DOHH2 (cell line): ENCODE measurements at regions not wholly inside any gene's neighbourhood (a gene's known extent, or its start where the extent isn't known, plus 50 kb on each side); places are given as distances from the start of the nearest gene placed in this dataset.

Experiments used
- H3F3A ChIP-seq: fragments of 200-600 bp; sonication (generic), shearing (Covaris generic); 2 replicates; pipeline ENCODE4 v1.6.0; 2016; ENCODE audit warnings: antibody characterized with exemption, mild to moderate bottlenecking; ENCODE audit not compliant: control insufficient read depth, insufficient read depth
- H3K27ac ChIP-seq: fragments of 200-600 bp; sonication (generic); 2 replicates; pipeline ENCODE4 v1.5.1; 2014; ENCODE audit warnings: low read depth, mild to moderate bottlenecking, low read length, moderate library complexity
- H3K27me3 ChIP-seq: fragments of 200-600 bp; sonication (generic); 2 replicates; pipeline ENCODE4 v1.6.1; 2014; ENCODE audit warnings: mild to moderate bottlenecking, low read length, mixed read lengths; ENCODE audit not compliant: control insufficient read depth
- H3K36me3 ChIP-seq: fragments of 200-600 bp; sonication (generic); 2 replicates; pipeline ENCODE4 v1.6.1; 2014; ENCODE audit warnings: mild to moderate bottlenecking, low read length, moderate library complexity, mixed read lengths; ENCODE audit not compliant: control insufficient read depth
- H3K4me1 ChIP-seq: fragments of 200-600 bp; sonication (generic); 2 replicates; pipeline ENCODE4 v1.6.1; 2014; ENCODE audit warnings: mild to moderate bottlenecking, low read length, mixed read lengths; ENCODE audit not compliant: control insufficient read depth
- H3K4me2 ChIP-seq: fragments of 200-600 bp; sonication (generic); 2 replicates; pipeline ENCODE4 v1.6.0; 2014; ENCODE audit warnings: mild to moderate bottlenecking, low read length, moderate library complexity
- H3K4me3 ChIP-seq: fragments of 200-600 bp; sonication (generic); 2 replicates; pipeline ENCODE4 v1.5.1; 2014; ENCODE audit warnings: mild to moderate bottlenecking, low read length, mixed read lengths
- H3K79me2 ChIP-seq: fragments of 200-600 bp; sonication (generic); 2 replicates; pipeline ENCODE4 v1.6.1; 2014; ENCODE audit warnings: mild to moderate bottlenecking, low read length, mixed read lengths; ENCODE audit not compliant: control insufficient read depth
- H3K9me2 ChIP-seq: fragments of 200-600 bp; sonication (generic); replicated peaks from 2 replicates; pipeline ENCODE4 v1.6.1; 2014; ENCODE audit warnings: mild to moderate bottlenecking, low read length, mixed read lengths; ENCODE audit not compliant: control insufficient read depth
- H3K9me3 ChIP-seq: fragments of 200-600 bp; sonication (generic); 2 replicates; pipeline ENCODE4 v1.6.1; 2014; ENCODE audit warnings: antibody characterized with exemption, low read length, mixed read lengths; ENCODE audit not compliant: control insufficient read depth, insufficient read depth
- H4K20me1 ChIP-seq: fragments of 200-600 bp; sonication (generic); 2 replicates; pipeline ENCODE4 v1.6.0; 2014; ENCODE audit warnings: low read depth, mild to moderate bottlenecking, antibody characterized with exemption, low read length, moderate library complexity; ENCODE audit not compliant: control insufficient read depth, insufficient read depth
- CTCF ChIP-seq: fragments of 200-600 bp; sonication (generic); IDR thresholded peaks from one replicate; pipeline ENCODE4 v1.5.1; 2014; ENCODE audit warnings: antibody characterized with exemption, mild to moderate bottlenecking, low read depth, low read length; ENCODE audit not compliant: poor library complexity, severe bottlenecking
- EZH2phosphoT487 ChIP-seq: fragments of 200-600 bp; sonication (generic); IDR thresholded peaks from 2 replicates; pipeline ENCODE4 v1.6.1; 2017; ENCODE audit warnings: borderline replicate concordance, mild to moderate bottlenecking, antibody characterized with exemption, low read length, moderate library complexity, mixed read lengths

- Histone ChIP-seq H3F3A (no peaks in the 10 kb centered on the region), H3K36me3 (no peaks in the 10 kb centered on the region), H3K4me2 (no peak overlapping the region), H3K4me1 (no peaks in the 10 kb centered on the region), H3K9me2 (no peaks in the 10 kb centered on the region), H3K27me3 (no peaks in the 10 kb centered on the region), H3K4me3 (no peak overlapping the region), H3K27ac (no peak overlapping the region), H3K79me2 (no peaks in the 10 kb centered on the region), H3K9me3 (no peaks in the 10 kb centered on the region), H4K20me1 (no peaks in the 10 kb centered on the region)
- TF ChIP-seq EZH2phosphoT487: no peak
- TF ChIP-seq CTCF: no peak
Measured at GRCh38 chr2:120988051-120988699, 252.5 kb downstream of the GLI2 start.

GRCh38 chr2:120988700-120989511, 253.2 kb downstream of the GLI2 start:
- no peaks in the 10 kb centered on the region for H3F3A ChIP-seq
- no peaks in the 10 kb centered on the region for H3K79me2 ChIP-seq
- TF ChIP-seq EZH2phosphoT487 (no peak), CTCF (no peak)
- no peaks in the 10 kb centered on the region for H3K36me3 ChIP-seq
- no peaks in the 10 kb centered on the region for H3K9me3 ChIP-seq
- no peaks in the 10 kb centered on the region for H3K9me2 ChIP-seq
- H3K4me3 ChIP-seq: no peak overlapping the region
- H4K20me1 ChIP-seq: no peaks in the 10 kb centered on the region
- H3K4me1 ChIP-seq: no peaks in the 10 kb centered on the region
- H3K27ac ChIP-seq: no peak overlapping the region
- H3K27me3 ChIP-seq: no peaks in the 10 kb centered on the region
- no peak overlapping the region for H3K4me2 ChIP-seq

- Histone ChIP-seq H3K27me3 (no peaks in the 10 kb centered on the region), H3K79me2 (no peaks in the 10 kb centered on the region), H3K4me3 (no peak overlapping the region), H3K4me1 (no peaks in the 10 kb centered on the region), H3K9me3 (no peaks in the 10 kb centered on the region), H4K20me1 (no peaks in the 10 kb centered on the region), H3F3A (no peaks in the 10 kb centered on the region), H3K9me2 (no peaks in the 10 kb centered on the region), H3K36me3 (no peaks in the 10 kb centered on the region), H3K4me2 (no peak overlapping the region), H3K27ac (no peak overlapping the region)
- TF ChIP-seq EZH2phosphoT487 (no peak), CTCF (no peak)
Measured at GRCh38 chr2:120989512-120990441, 254.1 kb downstream of the GLI2 start.
